H1 (cell line): ENCODE measurements at regions not wholly inside any gene's neighbourhood (a gene's known extent, or its start where the extent isn't known, plus 50 kb on each side); places are given as distances from the start of the nearest gene placed in this dataset.

Source experiments
- CTCF ChIA-PET: fragments of 300-600 bp; sonication (Branson Sonifier 250); formaldehyde crosslinking; loops from one replicate; lab custom pipeline; 2021; ENCODE audit not compliant: partially characterized antibody; lab: Charles Lee
- POLR2A ChIA-PET: fragments of 300-600 bp; sonication (Branson Sonifier 250); formaldehyde crosslinking; loops from one replicate; lab custom pipeline; 2021; ENCODE audit warnings: inconsistent platforms; ENCODE audit not compliant: partially characterized antibody; lab: Charles Lee
- DNase-seq, 2 experiments: peaks; one replicate each; pipeline versions ENCODE4 v3.0.0 to v3.0.0-alpha.2; 2010 to 2022; ENCODE audit warnings: low spot score in 2 of 2, low read depth in 1 of 2, mixed read lengths in 1 of 2
- FAIRE-seq: peaks from 2 replicates; lab custom pipeline; 2011; peaks lifted over from hg19 to GRCh38; lab: Jason Lieb, UNC
- H2AFZ ChIP-seq: 2 replicates; pipeline ENCODE4 v1.8.1; 2012; ENCODE audit warnings: low read length, inconsistent platforms
- H2AK5ac ChIP-seq: 2 replicates; pipeline ENCODE4 v1.6.1; 2013; ENCODE audit warnings: low read depth, low read length
- H2BK120ac ChIP-seq: replicated peaks from 2 replicates; pipeline ENCODE3; 2013; ENCODE audit warnings: low read depth, low read length, inconsistent platforms
- H2BK12ac ChIP-seq: 2 replicates; pipeline ENCODE4 v1.6.1; 2013; ENCODE audit warnings: low read depth, low read length
- H2BK15ac ChIP-seq: 2 replicates; pipeline ENCODE4 v1.6.1; 2013; ENCODE audit warnings: low read length
- H2BK20ac ChIP-seq: 2 replicates; pipeline ENCODE4 v1.6.1; 2013; ENCODE audit warnings: low read length
- H2BK5ac ChIP-seq: 2 replicates; pipeline ENCODE4 v1.6.1; 2013; ENCODE audit warnings: low read depth, low read length
- H3K14ac ChIP-seq: 2 replicates; pipeline ENCODE4 v1.6.1; 2013; ENCODE audit warnings: inconsistent platforms; ENCODE audit not compliant: insufficient read length
- H3K18ac ChIP-seq: 2 replicates; pipeline ENCODE4 v1.6.1; 2013; ENCODE audit warnings: low read length; ENCODE audit errors: extremely low read depth
- H3K23ac ChIP-seq: 2 replicates; pipeline ENCODE4 v1.6.1; 2013; ENCODE audit warnings: inconsistent platforms; ENCODE audit not compliant: insufficient read length
- H3K23me2 ChIP-seq: 2 replicates; pipeline ENCODE4 v1.6.1; 2013; ENCODE audit warnings: low read depth, low read length
- H3K27ac ChIP-seq: 2 replicates; pipeline ENCODE4 v1.6.1; 2011; ENCODE audit warnings: low read depth, low read length, inconsistent platforms
- H3K27me3 ChIP-seq, 4 experiments: replicated peaks in 1 of 4; 1 replicate in 1 of 4; 2 replicates in 3 of 4; pipeline versions ENCODE4 v1.6.1 to v1.8.1; 2011 to 2013; ENCODE audit warnings: low read length in 3 of 4, mild to moderate bottlenecking in 3 of 4, inconsistent platforms in 2 of 4, mixed read lengths in 2 of 4, moderate library complexity in 1 of 4; ENCODE audit not compliant: control insufficient read depth in 3 of 4, insufficient read depth in 3 of 4; ENCODE audit errors: extremely low read depth in 1 of 4
- H3K36me3 ChIP-seq, 4 experiments: 2 replicates each; pipeline versions ENCODE4 v1.6.1 to v1.8.1; 2011 to 2013; ENCODE audit warnings: mild to moderate bottlenecking in 4 of 4, low read length in 3 of 4, moderate library complexity in 2 of 4, control low read depth in 1 of 4, inconsistent platforms in 1 of 4; ENCODE audit not compliant: insufficient read depth in 4 of 4, control insufficient read depth in 2 of 4
- H3K4ac ChIP-seq: replicated peaks from 2 replicates; pipeline ENCODE3; 2013; ENCODE audit warnings: low read length, low read depth, mixed read lengths, inconsistent platforms; ENCODE audit not compliant: insufficient read length
- H3K4me1 ChIP-seq, 4 experiments: replicated peaks in 1 of 4; 1 replicate in 1 of 4; 2 replicates in 3 of 4; pipeline versions ENCODE4 v1.6.1 to v1.8.1; 2011 to 2013; ENCODE audit warnings: low read length in 3 of 4, inconsistent platforms in 2 of 4, mixed read lengths in 1 of 4; ENCODE audit not compliant: insufficient read depth in 4 of 4, control insufficient read depth in 3 of 4
- H3K4me2 ChIP-seq, 2 experiments: 2 replicates each; pipeline versions ENCODE4 v1.6.1 to v1.8.1; 2011 to 2013; ENCODE audit warnings: low read depth in 2 of 2, low read length in 2 of 2, control low read depth in 1 of 2, inconsistent platforms in 1 of 2, mild to moderate bottlenecking in 1 of 2; ENCODE audit not compliant: insufficient read depth in 1 of 2
- H3K4me3 ChIP-seq, 4 experiments: fragments of 200-600, 300-600 bp in 1 of 4; sonication (generic), shearing (Covaris generic), sonication (Bioruptor Twin) in 1 of 4; 2 replicates each; pipeline versions ENCODE4 v1.5.1 to v1.8.1; 2011 to 2016; ENCODE audit warnings: low read length in 4 of 4, low read depth in 3 of 4, control low read depth in 2 of 4, inconsistent platforms in 2 of 4, mild to moderate bottlenecking in 2 of 4, mixed read lengths in 1 of 4, moderate library complexity in 1 of 4; ENCODE audit not compliant: insufficient read depth in 2 of 4; ENCODE audit errors: extremely low read depth in 1 of 4
- H3K56ac ChIP-seq: replicated peaks from 2 replicates; pipeline ENCODE3; 2013; ENCODE audit warnings: low read depth, mild to moderate bottlenecking, mixed read lengths, low read length, inconsistent platforms; ENCODE audit not compliant: insufficient read length
- H3K79me1 ChIP-seq: 2 replicates; pipeline ENCODE4 v1.6.1; 2013; ENCODE audit warnings: low read depth, low read length, control low read depth
- H3K79me2 ChIP-seq, 2 experiments: 2 replicates each; pipeline versions ENCODE4 v1.6.1 to v1.8.1; 2012 to 2013; ENCODE audit warnings: low read length in 2 of 2, mild to moderate bottlenecking in 2 of 2, inconsistent platforms in 1 of 2; ENCODE audit not compliant: insufficient read depth in 2 of 2, control insufficient read depth in 1 of 2
- H3K9ac ChIP-seq, 4 experiments: replicated peaks in 1 of 4; 1 replicate in 1 of 4; 2 replicates in 3 of 4; pipeline versions ENCODE4 v1.6.1 to v1.8.1; 2011 to 2013; ENCODE audit warnings: low read depth in 3 of 4, low read length in 3 of 4, control low read depth in 2 of 4, mild to moderate bottlenecking in 2 of 4, moderate library complexity in 2 of 4, inconsistent platforms in 1 of 4; ENCODE audit errors: extremely low read depth in 1 of 4
- H3K9me3 ChIP-seq, 2 experiments: 2 replicates each; pipeline versions ENCODE4 v1.6.1 to v1.8.1; 2012 to 2013; ENCODE audit warnings: mild to moderate bottlenecking in 2 of 2, moderate library complexity in 2 of 2, control low read depth in 1 of 2, inconsistent platforms in 1 of 2, low read depth in 1 of 2, low read length in 1 of 2, mixed read lengths in 1 of 2; ENCODE audit not compliant: insufficient read depth in 2 of 2
- H4K20me1 ChIP-seq, 2 experiments: replicated peaks in 1 of 2; 2 replicates each; pipeline versions ENCODE3 to v1.8.1; 2011 to 2013; ENCODE audit warnings: inconsistent platforms in 2 of 2, low read length in 2 of 2, mild to moderate bottlenecking in 1 of 2; ENCODE audit not compliant: insufficient read depth in 2 of 2, control insufficient read depth in 1 of 2
- H4K5ac ChIP-seq: 2 replicates; pipeline ENCODE4 v1.6.1; 2013; ENCODE audit warnings: low read length, low read depth, mixed read lengths, inconsistent platforms; ENCODE audit not compliant: insufficient read length
- H4K8ac ChIP-seq: 2 replicates; pipeline ENCODE4 v1.8.0; 2013; ENCODE audit warnings: mild to moderate bottlenecking, moderate library complexity, low read length, inconsistent platforms; ENCODE audit not compliant: insufficient read depth; ENCODE audit errors: extremely low read depth
- H4K91ac ChIP-seq: replicated peaks from 2 replicates; pipeline ENCODE3; 2013; ENCODE audit warnings: low read length, mixed read lengths, inconsistent platforms; ENCODE audit not compliant: insufficient read length
- ASH2L ChIP-seq: fragments of 200-600, 300-600 bp; sonication (generic); IDR thresholded peaks from one replicate; pipeline ENCODE4 v1.7.1; 2017; ENCODE audit warnings: low read length
- BACH1 ChIP-seq: IDR thresholded peaks from 2 replicates; pipeline ENCODE4 v1.6.1; 2012; ENCODE audit warnings: low read length, improper control_type of control experiment
- CBX5 ChIP-seq: fragments of 300-800, 300-1000 bp; sonication (generic); IDR thresholded peaks from 2 replicates; pipeline ENCODE4 v1.7.1; 2016; ENCODE audit warnings: antibody characterized with exemption, low read length, low read depth
- HDAC2 ChIP-seq, 2 experiments: fragments of 300-600 bp in 1 of 2; sonication (generic) in 1 of 2; IDR thresholded peaks; 2 replicates each; pipeline ENCODE4 v1.6.1; 2011 to 2012; ENCODE audit warnings: low read depth in 2 of 2, low read length in 2 of 2, mild to moderate bottlenecking in 2 of 2, moderate library complexity in 2 of 2, borderline replicate concordance in 1 of 2, inconsistent platforms in 1 of 2
- YY1 ChIP-seq: IDR thresholded peaks from 2 replicates; pipeline ENCODE4 v1.6.1; 2011; ENCODE audit warnings: low read depth, mild to moderate bottlenecking, low read length
- WGBS, 2 experiments: shearing (Covaris generic) in 1 of 2; methylation state at CpG; one replicate each; pipeline versions ENCODE4 v1.1.6 to v1.1.7; 2013 to 2015; ENCODE audit warnings: low lambda C conversion rate in 2 of 2, mixed read lengths in 2 of 2, inconsistent platforms in 1 of 2, low coverage in 1 of 2, missing lambda C conversion rate in 1 of 2; ENCODE audit not compliant: insufficient replicate concordance in 2 of 2, insufficient coverage in 1 of 2, insufficient read length in 1 of 2; ENCODE audit errors: extremely low coverage in 1 of 2, missing lambda C conversion rate in 1 of 2; 5-methylcytosine and 5-hydroxymethylcytosine counted together

- H3K79me1 ChIP-seq = no peaks in the 10 kb centered on the region
- H3K27ac ChIP-seq = no peak overlapping the region
- TF ChIP-seq ASH2L = no peak
- no peak for TF ChIP-seq HDAC2 (IDR thresholded peaks at IDR 0.05; ENCODE audit: borderline replicate concordance in 1 of 2, low read depth in 2 of 2, low read length in 2 of 2)
- no peak for TF ChIP-seq CBX5
- TF ChIP-seq YY1 = no peak
- no peak for TF ChIP-seq BACH1
These were observed 893.3 kb upstream of the MDGA2 start for GRCh38 chr14:48568688-48569087.

More at GRCh38 chr14:48568688-48569087, 893.3 kb upstream of the MDGA2 start:
- no peak overlapping the region for H3K14ac ChIP-seq
- no peak overlapping the region for H4K91ac ChIP-seq
- WGBS, 2 experiments = 75% methylated on average over 2 of the region's 2 CpGs; no CpG with 5 or more reads in 1 of the 2 experiments
- H3K4ac ChIP-seq = no peak overlapping the region
- no peak for DNase-seq
- H3K4me2 ChIP-seq = no peak overlapping the region
- POLR2A ChIA-PET = no interaction called here
- H3K9me3 ChIP-seq = 0 out of 4 replicates have a peak, but pooled peaks cover 0 to 3% of the 10 kb centered on the region in 2 experiments
- H3K56ac ChIP-seq = no peak overlapping the region
- no peak overlapping the region for H3K23ac ChIP-seq
- no peak overlapping the region for H3K18ac ChIP-seq
- H2BK120ac ChIP-seq = no peak overlapping the region
- peaks cover 0 to 13% (median 7%) of the 10 kb centered on the region in 4 experiments; a peak in 6 of 7 replicates for H3K4me1 ChIP-seq
- H3K9ac ChIP-seq = no peak overlapping the region
- H4K20me1 ChIP-seq = no peaks in the 10 kb centered on the region
- H2BK20ac ChIP-seq = no peak overlapping the region
- no peak for FAIRE-seq
- H3K4me3 ChIP-seq = no peak overlapping the region
- CTCF ChIA-PET = no interaction called here
- H2AFZ ChIP-seq = no peak overlapping the region
- H3K27me3 ChIP-seq = no peaks in the 10 kb centered on the region
- no peak overlapping the region for H2BK12ac ChIP-seq
- no peak overlapping the region for H2BK5ac ChIP-seq
- H3K23me2 ChIP-seq = no peaks in the 10 kb centered on the region
- H2BK15ac ChIP-seq = no peak overlapping the region
- no peak overlapping the region for H4K8ac ChIP-seq
- H4K5ac ChIP-seq = no peak overlapping the region
- H3K79me2 ChIP-seq = no peaks in the 10 kb centered on the region
- no peaks in the 10 kb centered on the region for H3K36me3 ChIP-seq
- H2AK5ac ChIP-seq = no peak overlapping the region
